GM12873 (cell line): ENCODE measurements at regions not wholly inside any gene's neighbourhood (a gene's known extent, or its start where the extent isn't known, plus 50 kb on each side); places are given as distances from the start of the nearest gene placed in this dataset.
A peak's percentile ranks its signal among the peaks of the same experiment; 100 is the strongest.

Source experiments
- TF ChIP-seq, protein P1 (sequence below): IDR thresholded peaks from 2 replicates; pipeline ENCODE4 v1.5.1; 2012; ENCODE audit warnings: low read depth, mild to moderate bottlenecking, moderate library complexity, low read length, control low read depth; ENCODE audit not compliant: insufficient read depth; ENCODE audit errors: missing control alignments

DNA sequence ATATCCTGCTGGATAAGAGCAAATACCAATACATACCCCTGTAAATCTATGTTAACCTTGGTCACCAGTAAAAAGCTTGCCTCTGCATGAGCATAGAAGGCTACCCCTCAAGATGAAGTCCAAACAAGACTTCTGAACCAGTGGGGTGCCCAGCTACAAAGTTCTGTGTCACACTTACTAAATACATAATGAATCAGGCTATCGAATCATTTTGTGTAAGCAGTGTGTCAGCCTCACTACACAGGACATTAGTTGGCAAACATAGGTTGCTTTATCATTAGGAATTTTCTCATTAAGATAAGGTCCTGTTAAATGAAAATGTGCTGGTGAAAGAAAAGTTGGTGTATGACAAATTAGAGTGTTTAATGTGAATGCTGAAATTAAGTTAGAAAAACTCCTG lies 452.0 kb downstream of the MFSD1 start:
- TF ChIP-seq, protein P1, sequence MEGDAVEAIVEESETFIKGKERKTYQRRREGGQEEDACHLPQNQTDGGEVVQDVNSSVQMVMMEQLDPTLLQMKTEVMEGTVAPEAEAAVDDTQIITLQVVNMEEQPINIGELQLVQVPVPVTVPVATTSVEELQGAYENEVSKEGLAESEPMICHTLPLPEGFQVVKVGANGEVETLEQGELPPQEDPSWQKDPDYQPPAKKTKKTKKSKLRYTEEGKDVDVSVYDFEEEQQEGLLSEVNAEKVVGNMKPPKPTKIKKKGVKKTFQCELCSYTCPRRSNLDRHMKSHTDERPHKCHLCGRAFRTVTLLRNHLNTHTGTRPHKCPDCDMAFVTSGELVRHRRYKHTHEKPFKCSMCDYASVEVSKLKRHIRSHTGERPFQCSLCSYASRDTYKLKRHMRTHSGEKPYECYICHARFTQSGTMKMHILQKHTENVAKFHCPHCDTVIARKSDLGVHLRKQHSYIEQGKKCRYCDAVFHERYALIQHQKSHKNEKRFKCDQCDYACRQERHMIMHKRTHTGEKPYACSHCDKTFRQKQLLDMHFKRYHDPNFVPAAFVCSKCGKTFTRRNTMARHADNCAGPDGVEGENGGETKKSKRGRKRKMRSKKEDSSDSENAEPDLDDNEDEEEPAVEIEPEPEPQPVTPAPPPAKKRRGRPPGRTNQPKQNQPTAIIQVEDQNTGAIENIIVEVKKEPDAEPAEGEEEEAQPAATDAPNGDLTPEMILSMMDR: no peak

DNA sequence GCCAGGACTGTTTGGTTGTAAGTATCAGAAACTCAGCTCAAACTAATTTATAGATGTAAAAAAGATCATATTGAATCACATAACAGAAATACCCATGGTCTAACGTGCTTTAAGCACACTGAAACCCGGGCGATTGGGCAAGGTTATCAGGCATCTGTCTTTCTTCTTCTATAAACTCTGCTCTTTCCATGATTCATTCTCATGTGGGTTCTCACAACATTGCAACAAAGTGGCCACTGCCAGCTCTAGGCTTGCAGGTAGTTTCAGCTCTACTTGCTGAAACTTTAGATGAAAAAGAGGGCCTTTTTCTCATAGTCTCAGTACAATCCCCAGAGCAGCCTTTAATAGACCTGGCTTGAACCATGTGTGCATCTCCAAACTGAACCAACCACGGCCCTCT lies 456.1 kb downstream of the MFSD1 start:
- TF ChIP-seq, protein P1: no peak

DNA sequence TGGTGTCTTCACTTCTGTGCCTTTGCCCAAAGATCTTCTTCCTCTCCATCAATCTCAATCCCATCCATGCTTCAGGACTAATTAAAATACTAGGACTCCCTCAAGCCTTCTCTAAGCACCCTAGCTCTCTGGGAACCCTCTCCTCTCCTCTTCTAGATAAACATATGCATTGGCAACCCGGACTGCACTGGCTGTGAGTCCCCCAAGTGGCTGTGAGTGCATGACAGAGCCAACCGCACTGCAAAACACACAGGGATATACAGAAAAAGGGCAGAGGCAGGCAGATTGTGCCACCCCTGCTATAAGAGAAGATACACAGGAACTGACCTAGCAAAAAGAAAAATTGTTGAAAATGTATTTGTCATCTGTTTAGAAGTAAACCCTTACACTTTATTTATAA lies 457.1 kb downstream of the MFSD1 start:
- TF ChIP-seq, protein P1: no peak

DNA sequence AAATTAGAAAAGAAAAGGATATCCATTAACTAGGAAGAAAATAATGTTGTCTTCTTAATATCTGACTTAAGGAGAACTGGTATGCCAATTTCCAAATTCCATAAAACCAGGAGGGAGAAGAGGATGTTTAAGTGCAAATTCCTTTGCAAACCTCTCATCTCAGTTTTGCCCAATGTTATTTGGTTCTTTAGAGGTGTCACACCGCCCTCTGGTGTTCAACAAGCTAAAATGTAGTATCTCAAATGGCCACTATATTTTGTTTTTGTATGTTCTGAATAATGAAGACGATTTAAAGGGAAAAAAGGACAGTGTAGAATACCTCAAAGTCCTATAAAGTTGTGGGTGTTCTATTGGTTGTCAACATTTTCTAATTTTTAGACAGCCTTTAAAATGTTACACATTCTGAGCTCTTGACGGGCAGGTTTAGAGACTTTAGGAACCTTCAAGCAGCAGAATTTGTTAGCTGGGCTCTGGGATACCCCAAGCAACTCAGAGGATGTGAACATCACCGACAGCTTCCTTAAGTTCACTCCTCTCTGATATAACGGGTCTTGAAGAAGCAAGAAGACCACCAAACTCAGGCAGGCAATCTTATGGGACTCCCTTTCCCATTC lies 458.3 kb downstream of the MFSD1 start:
- TF ChIP-seq, protein P1: peak; percentile 61

DNA sequence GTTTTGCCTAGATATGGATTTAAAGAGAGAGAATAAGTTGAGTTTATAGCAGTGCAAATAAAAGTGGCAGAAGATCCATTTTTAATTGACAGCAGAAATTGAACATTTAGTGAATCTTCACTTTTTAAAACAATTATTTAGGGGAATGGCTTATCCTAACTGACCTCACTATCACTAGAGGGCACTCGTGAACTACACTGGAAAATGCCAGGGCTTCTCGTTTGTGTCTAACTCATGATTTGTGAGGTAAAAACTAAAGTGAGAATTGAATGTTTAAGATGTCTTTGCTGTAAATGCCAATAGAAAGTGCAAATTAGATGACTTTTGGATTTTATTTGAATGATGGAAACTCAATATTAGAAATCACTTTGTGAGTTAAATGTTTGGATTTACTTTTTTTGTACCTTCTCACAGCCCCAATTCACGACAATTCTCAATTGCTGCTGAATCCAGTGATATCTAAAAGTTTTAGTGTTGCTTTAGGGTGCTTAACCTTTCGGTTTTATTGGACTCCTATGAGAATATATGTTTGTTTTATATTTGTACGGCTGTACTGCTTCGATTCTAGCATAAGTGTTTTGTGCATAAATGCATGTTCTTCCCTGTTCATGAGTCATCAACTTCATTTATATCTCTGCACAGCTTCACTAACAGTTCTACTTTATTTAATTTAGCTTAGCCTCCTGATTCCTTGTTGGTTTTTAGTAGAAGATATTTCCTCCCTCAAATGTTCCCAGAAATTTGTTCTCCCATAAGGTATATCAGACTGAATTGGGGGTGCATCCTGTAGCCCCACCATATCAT lies 462.1 kb downstream of the MFSD1 start:
- TF ChIP-seq, protein P1: peak; percentile 62

DNA sequence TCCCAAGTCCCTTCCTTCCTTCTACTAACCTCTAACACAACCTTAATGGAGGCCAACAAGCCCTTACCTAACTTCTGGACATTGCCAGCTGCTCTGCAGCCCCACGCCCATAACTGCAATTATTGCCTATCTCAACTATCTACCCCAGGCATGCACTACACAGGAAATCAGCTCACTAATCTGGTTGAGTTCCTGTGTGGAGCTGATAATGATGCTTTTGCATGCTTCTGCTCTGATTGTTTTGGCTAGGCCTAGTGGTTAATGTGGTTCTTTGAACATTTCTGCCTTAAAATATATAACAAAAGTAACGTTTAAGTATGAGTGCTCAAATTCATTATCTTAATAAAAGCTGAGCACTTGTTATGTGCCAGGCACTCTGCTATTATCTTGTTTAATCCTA lies 463.9 kb downstream of the MFSD1 start:
- TF ChIP-seq, protein P1: no peak

DNA sequence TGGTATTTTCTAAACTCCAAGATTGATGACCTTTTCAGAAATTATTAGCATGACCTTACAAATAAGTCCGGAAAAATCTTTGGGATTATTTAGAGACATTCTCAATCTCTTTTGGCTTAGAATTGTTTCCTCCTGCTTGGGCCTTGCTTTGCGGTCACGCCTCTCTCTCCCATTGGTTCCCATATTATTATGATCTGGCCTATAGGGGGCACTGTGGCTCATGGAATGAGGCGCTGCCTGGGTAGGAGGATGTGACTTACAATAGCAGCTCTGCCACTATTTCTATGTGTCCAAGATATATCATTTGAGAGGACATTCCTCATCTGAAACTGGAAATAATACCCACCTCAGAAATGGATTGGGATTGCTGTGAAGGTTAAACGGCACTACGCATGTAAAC lies 464.9 kb downstream of the MFSD1 start:
- TF ChIP-seq, protein P1: peak; percentile 45
